ENCODE measurements at regions not wholly inside any gene's neighbourhood (a gene's known extent, or its start where the extent isn't known, plus 50 kb on each side); places are given as distances from the start of the nearest gene placed in this dataset.
A peak's percentile ranks its signal among the peaks of the same experiment; 100 is the strongest.
"Not testable (repeated sequence)": the region's sequence is repeated elsewhere in the genome, so short reads cannot be mapped to it uniquely, and the experiment has no call there.

DNA sequence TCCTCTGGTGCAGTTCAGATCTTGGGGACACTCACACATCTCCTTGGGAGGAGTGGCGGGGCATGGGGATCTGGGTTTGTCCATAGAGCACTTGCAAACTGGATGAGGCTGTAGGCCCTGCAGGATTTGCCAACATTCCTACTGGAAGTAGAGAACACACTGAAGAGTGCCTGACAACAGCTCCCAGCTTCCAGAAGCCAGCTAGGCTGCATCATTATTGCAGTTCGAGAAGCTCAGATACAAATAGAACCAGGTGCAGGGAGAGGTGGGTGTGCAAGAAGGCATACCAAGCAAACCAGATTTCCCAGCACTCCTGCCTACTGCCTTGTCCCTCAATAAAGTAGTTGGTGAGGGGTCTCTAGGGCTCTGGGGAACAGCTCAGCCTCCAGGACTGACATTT lies 52.5 kb downstream of the RHOB start:
- CTCF ChIA-PET: no interaction called here
- H3K36me3 Mint-ChIP-seq (ENCODE audit: insufficient read depth, unreplicated experiment): no peaks in the 10 kb centered on the region
- H3K27ac Mint-ChIP-seq (ENCODE audit: unreplicated experiment): no peak overlapping the region
- H3K9me3 Mint-ChIP-seq (ENCODE audit: low read depth, unreplicated experiment): no peaks in the 10 kb centered on the region
- H3K4me1 Mint-ChIP-seq (ENCODE audit: low read depth, unreplicated experiment): peaks cover 40% of the 10 kb centered on the region
- BruUV-seq (replicated peaks): no TSS peak
- DNase-seq: no peak
- intact Hi-C loops (cut with micrococcal nuclease; ENCODE audit: unreplicated experiment): no loop called here
- H3K27me3 Mint-ChIP-seq (ENCODE audit: unreplicated experiment): no peaks in the 10 kb centered on the region
- TF ChIP-seq, protein P1, sequence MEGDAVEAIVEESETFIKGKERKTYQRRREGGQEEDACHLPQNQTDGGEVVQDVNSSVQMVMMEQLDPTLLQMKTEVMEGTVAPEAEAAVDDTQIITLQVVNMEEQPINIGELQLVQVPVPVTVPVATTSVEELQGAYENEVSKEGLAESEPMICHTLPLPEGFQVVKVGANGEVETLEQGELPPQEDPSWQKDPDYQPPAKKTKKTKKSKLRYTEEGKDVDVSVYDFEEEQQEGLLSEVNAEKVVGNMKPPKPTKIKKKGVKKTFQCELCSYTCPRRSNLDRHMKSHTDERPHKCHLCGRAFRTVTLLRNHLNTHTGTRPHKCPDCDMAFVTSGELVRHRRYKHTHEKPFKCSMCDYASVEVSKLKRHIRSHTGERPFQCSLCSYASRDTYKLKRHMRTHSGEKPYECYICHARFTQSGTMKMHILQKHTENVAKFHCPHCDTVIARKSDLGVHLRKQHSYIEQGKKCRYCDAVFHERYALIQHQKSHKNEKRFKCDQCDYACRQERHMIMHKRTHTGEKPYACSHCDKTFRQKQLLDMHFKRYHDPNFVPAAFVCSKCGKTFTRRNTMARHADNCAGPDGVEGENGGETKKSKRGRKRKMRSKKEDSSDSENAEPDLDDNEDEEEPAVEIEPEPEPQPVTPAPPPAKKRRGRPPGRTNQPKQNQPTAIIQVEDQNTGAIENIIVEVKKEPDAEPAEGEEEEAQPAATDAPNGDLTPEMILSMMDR (IDR thresholded peaks at IDR 0.05; ENCODE audit: unreplicated experiment): no peak
- H3K4me3 Mint-ChIP-seq (ENCODE audit: low read depth, unreplicated experiment): no peak overlapping the region

DNA sequence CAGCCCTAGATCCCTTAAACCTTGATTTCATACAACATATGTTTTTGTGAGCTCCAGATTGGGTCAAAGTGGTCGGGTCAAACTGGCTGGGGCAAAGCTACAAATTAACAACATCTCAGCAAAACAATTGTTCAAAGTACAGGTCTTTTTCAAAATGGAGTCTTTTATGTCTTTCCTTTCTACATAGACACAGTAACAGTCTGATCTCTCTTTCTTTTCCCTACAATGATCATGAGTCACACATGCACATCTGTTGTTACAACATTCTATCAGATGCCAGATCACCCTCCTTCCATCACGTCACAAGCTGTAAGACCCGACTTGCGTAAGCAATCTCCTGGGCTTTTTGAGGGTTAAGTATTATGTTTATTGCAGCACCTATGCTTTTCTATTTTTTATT lies 55.1 kb downstream of the RHOB start:
- Mint-ChIP-seq H3K4me1 (ENCODE audit: low read depth, unreplicated experiment) (peaks cover 32% of the 10 kb centered on the region), H3K36me3 (ENCODE audit: insufficient read depth, unreplicated experiment) (no peaks in the 10 kb centered on the region), H3K27ac (ENCODE audit: unreplicated experiment) (no peak overlapping the region), H3K4me3 (ENCODE audit: low read depth, unreplicated experiment) (no peak overlapping the region), H3K27me3 (ENCODE audit: unreplicated experiment) (no peaks in the 10 kb centered on the region), H3K9me3 (ENCODE audit: low read depth, unreplicated experiment) (no peaks in the 10 kb centered on the region)
- no peak for DNase-seq
- TF ChIP-seq, protein P1 (IDR thresholded peaks at IDR 0.05; ENCODE audit: unreplicated experiment): no peak
- no TSS peak for BruUV-seq (replicated peaks)
- intact Hi-C loops (cut with micrococcal nuclease; ENCODE audit: unreplicated experiment): no loop called here
- CTCF ChIA-PET: no interaction called here

DNA sequence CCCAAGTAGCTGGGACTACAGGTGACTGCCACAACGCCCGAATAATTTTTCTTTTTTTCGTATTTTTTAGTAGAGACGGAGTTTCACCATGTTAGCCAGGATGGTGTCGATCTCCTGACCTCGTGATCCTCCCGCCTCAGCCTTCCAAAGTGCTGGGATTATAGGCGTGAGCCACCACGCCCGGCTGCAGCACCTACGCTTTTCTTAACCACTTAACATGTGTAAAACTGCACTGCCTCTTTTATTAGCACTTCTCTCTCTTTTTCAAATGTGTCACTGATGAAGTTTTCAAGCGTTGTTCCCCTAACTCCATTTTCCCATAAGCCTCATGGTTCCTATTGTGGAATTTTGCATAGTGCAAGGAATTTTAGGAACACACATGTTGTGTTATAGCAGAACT lies 55.6 kb downstream of the RHOB start:
- H3K27me3 Mint-ChIP-seq (ENCODE audit: unreplicated experiment); H3K9me3 Mint-ChIP-seq (ENCODE audit: low read depth, unreplicated experiment); H3K4me3 Mint-ChIP-seq (ENCODE audit: low read depth, unreplicated experiment); BruUV-seq (replicated peaks); DNase-seq; intact Hi-C loops (cut with micrococcal nuclease; ENCODE audit: unreplicated experiment); H3K36me3 Mint-ChIP-seq (ENCODE audit: insufficient read depth, unreplicated experiment): not testable (repeated sequence)
- CTCF ChIA-PET: interaction anchor here (0.7 kb wide), 1 partner anchor 80 kb away, joined by 4 read pairs; no protein-coding TSS in a partner anchor
- H3K27ac Mint-ChIP-seq (ENCODE audit: unreplicated experiment): peak overlapping the region; percentile 37
- peaks cover 31% of the 10 kb centered on the region for H3K4me1 Mint-ChIP-seq (ENCODE audit: low read depth, unreplicated experiment)

DNA sequence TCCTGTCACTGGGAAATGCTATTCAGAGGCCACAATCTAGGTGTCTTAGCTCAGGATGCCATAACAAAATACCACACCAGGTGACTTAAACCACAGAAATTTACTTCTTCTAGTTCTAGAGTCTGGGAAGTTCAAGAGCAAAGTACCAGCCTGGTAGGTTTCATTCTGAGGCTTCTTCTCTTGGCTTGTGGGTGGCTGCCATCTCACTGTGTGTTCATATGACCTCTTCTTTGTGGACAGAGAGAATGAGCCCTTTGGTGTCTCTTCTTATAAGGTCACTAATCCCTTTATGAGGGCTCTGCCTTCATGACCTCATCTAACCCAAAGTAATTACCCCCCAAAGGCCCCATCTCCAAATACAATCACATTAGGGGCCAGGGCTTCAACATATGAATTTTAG lies 57.3 kb downstream of the RHOB start:
- no TSS peak for BruUV-seq (replicated peaks)
- Mint-ChIP-seq H3K36me3 (ENCODE audit: insufficient read depth, unreplicated experiment) (no peaks in the 10 kb centered on the region), H3K27ac (ENCODE audit: unreplicated experiment) (no peak overlapping the region), H3K9me3 (ENCODE audit: low read depth, unreplicated experiment) (no peaks in the 10 kb centered on the region), H3K4me1 (ENCODE audit: low read depth, unreplicated experiment) (peaks cover 34% of the 10 kb centered on the region), H3K27me3 (ENCODE audit: unreplicated experiment) (no peaks in the 10 kb centered on the region), H3K4me3 (ENCODE audit: low read depth, unreplicated experiment) (no peak overlapping the region)
- TF ChIP-seq, protein P1 (IDR thresholded peaks at IDR 0.05; ENCODE audit: unreplicated experiment): no peak
- CTCF ChIA-PET: no interaction called here
- DNase-seq: no peak
- intact Hi-C loops (cut with micrococcal nuclease; ENCODE audit: unreplicated experiment): no loop called here

DNA sequence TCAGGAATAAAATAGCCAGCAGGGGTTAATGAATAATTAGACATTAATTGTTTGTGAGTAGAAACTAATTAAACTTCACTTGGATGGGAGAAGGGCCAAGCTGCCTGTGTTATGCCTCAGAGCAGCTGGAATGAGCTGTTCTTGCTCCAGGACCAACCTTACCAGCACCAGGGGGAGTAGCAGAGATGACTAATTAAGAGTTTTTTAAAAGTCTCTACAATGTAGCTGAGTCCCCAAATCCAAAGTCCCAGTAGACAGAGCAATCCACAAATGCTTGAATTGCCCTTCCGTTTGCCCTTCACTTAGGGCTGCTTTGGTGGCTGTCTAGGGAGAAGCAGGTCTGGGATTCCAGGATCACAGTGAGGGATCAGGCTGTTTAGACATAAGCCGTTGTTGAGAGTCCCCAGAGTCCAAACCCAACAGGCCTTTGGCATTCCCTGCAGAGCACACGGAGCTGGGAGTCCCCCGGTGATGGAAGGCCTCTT lies 59.4 kb downstream of the RHOB start:
- intact Hi-C loops (cut with micrococcal nuclease; ENCODE audit: unreplicated experiment): no loop called here
- no peaks in the 10 kb centered on the region for H3K27me3 Mint-ChIP-seq (ENCODE audit: unreplicated experiment)
- no peak overlapping the region for H3K4me3 Mint-ChIP-seq (ENCODE audit: low read depth, unreplicated experiment)
- BruUV-seq (replicated peaks): no TSS peak
- no peak overlapping the region for H3K27ac Mint-ChIP-seq (ENCODE audit: unreplicated experiment)
- CTCF ChIA-PET: interaction anchor here (1.4 kb wide), 1 partner anchor 128 kb away, joined by 3 read pairs; no protein-coding TSS in a partner anchor
- H3K9me3 Mint-ChIP-seq (ENCODE audit: low read depth, unreplicated experiment): no peaks in the 10 kb centered on the region
- peaks cover 5% of the 10 kb centered on the region for H3K36me3 Mint-ChIP-seq (ENCODE audit: insufficient read depth, unreplicated experiment)
- peaks cover 35% of the 10 kb centered on the region for H3K4me1 Mint-ChIP-seq (ENCODE audit: low read depth, unreplicated experiment)
- no peak for DNase-seq
- TF ChIP-seq, protein P1 (IDR thresholded peaks at IDR 0.05; ENCODE audit: unreplicated experiment): no peak

All from Calu3 (cell line).